ENCODE measurements at regions not wholly inside any gene's neighbourhood (a gene's known extent, or its start where the extent isn't known, plus 50 kb on each side); places are given as distances from the start of the nearest gene placed in this dataset.
"Not testable (repeated sequence)": the region's sequence is repeated elsewhere in the genome, so short reads cannot be mapped to it uniquely, and the experiment has no call there.

- no peak for DNase-seq (ENCODE audit: low read depth, low spot score)
- in situ Hi-C loops (cut with HindIII; ENCODE audit: low pct_unique_long_range_greater_than_20kb, low sequenced_read_pairs), result no loop called here
Observed at GRCh38 chr6:135600931-135601330, 103.4 kb upstream of the AHI1 start.

DNA sequence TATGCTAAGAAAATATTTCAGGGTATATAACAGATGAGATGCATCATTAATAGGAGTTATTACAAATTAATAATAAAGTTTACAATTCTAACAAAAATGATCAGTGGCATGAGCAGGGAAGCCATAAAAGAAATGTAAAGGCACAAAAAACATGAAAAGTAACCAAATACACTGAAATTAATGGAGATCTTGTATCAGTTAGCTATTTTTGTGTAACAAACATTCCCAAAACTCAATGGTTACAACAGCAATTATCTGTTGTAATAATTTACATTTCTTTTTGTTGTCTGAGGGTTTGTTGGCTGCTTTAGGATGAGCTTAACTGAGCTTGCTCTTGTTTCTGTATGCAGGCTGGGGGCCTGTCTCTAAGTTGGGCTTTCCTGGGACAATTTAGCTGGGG, 104.3 kb upstream of the AHI1 start:
- no peak for DNase-seq (ENCODE audit: low read depth, low spot score)
- in situ Hi-C loops (cut with HindIII; ENCODE audit: low pct_unique_long_range_greater_than_20kb, low sequenced_read_pairs), result no loop called here

DNA sequence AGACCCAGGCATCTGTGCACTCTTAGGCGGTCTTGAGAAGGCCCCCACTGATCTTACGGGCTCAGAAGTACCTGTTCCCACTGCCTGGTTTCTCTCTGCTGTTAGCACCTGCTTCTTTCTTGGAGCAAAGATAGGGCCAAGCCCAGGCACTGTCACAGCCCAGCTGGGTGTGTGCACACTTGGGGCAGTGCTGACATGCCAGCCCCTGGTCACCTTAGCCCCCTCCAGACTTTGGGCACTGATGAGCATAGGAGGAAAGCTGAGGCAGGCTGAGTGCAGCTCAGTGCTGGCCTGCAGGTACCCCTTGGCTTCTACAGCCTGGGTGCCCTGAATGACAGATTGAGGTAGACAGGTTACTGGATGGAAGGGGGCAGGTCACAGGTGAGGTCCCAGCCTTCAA, 105.7 kb upstream of the AHI1 start:
- DNase-seq (ENCODE audit: low read depth, low spot score), result no peak
- in situ Hi-C loops (cut with HindIII; ENCODE audit: low pct_unique_long_range_greater_than_20kb, low sequenced_read_pairs), result no loop called here

GRCh38 chr6:135604035-135604860, 106.7 kb upstream of the AHI1 start:
- in situ Hi-C loops (cut with HindIII; ENCODE audit: low pct_unique_long_range_greater_than_20kb, low sequenced_read_pairs), result no loop called here
- no peak for DNase-seq (ENCODE audit: low read depth, low spot score)

DNA sequence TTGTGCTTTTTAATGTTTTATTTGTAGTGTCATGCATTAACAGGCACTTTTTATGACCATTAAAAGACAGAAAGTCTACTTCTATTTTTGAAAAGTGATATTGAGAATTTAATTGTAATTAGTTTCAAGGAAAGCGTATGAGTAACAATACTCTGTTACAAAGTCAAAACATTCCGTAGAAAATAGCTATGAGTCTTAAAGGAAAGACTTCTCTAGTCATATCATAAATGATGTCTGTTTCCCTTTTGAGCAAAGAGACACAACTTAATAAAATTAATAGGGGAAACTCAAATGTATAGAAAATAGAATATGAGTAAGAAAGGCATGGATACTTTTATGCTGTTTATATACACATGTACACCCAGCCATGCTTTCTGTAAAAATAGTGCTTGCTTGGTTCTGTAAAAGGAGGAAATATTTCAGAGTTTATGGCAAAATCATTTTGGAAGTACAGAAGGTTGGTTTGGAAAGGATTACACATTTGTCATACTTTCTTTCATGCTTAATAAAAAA, 107.8 kb upstream of the AHI1 start:
- in situ Hi-C loops (cut with HindIII; ENCODE audit: low pct_unique_long_range_greater_than_20kb, low sequenced_read_pairs), result no loop called here

GRCh38 chr6:135606392-135606791, 108.9 kb upstream of the AHI1 start:
- DNase-seq (ENCODE audit: low read depth, low spot score), result no peak
- in situ Hi-C loops (cut with HindIII; ENCODE audit: low pct_unique_long_range_greater_than_20kb, low sequenced_read_pairs), result no loop called here

More for the DNA sequence above, 107.8 kb upstream of the AHI1 start:
- no peak for DNase-seq (ENCODE audit: low read depth, low spot score)

DNA sequence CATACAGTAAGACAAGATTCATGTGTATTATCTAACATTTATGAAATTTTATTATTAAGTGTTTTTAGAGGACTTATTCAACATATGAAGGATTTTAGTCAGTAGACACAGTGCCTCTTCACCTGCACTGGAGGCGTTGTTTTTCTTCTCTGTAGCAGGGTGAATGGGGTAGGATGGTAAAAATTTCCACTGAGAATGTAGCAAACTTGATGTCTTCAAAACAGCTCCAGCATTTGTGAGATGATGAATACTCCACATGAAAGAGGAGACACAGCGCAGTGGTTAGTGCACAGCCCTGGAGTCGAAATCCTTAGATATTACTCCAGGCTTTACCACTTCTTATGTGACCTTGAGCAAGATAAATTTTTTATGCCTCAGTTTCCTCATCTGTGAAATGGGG, 110.5 kb upstream of the AHI1 start:
- in situ Hi-C loops (cut with HindIII; ENCODE audit: low pct_unique_long_range_greater_than_20kb, low sequenced_read_pairs), result no loop called here
- DNase-seq (ENCODE audit: low read depth, low spot score), result no peak

- DNase-seq (ENCODE audit: low read depth, low spot score); in situ Hi-C loops (cut with HindIII; ENCODE audit: low pct_unique_long_range_greater_than_20kb, low sequenced_read_pairs): not testable (repeated sequence)
Observed at GRCh38 chr6:135610192-135610591, 112.7 kb upstream of the AHI1 start.

GRCh38 chr6:135616655-135617054, 119.1 kb upstream of the AHI1 start:
- DNase-seq (ENCODE audit: low read depth, low spot score), result no peak
- in situ Hi-C loops (cut with HindIII; ENCODE audit: low pct_unique_long_range_greater_than_20kb, low sequenced_read_pairs), result no loop called here

GRCh38 chr6:135617222-135617621, 119.7 kb upstream of the AHI1 start:
- in situ Hi-C loops (cut with HindIII; ENCODE audit: low pct_unique_long_range_greater_than_20kb, low sequenced_read_pairs), result no loop called here
- DNase-seq (ENCODE audit: low read depth, low spot score), result no peak

DNA sequence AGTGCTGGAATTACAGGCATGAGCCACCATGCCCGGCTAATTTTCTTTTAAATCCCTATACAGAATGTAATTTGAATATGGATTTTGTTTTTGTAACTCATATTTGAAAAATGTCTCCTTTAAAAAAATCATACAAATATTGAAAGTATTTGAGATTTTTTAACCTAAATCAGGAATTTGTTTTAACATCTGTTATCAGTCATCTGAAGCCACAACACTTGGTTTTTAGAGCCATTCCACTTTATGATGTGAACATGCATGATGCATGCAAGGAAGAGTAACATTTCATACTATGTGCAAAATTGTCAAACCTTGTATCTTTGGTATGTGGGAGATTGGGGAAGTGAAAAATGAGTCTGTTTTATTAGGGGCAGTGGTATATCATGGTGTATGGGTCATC, 124.5 kb upstream of the AHI1 start:
- DNase-seq (ENCODE audit: low read depth, low spot score), result no peak
- in situ Hi-C loops (cut with HindIII; ENCODE audit: low pct_unique_long_range_greater_than_20kb, low sequenced_read_pairs), result no loop called here

GRCh38 chr6:135623979-135624378, 126.4 kb upstream of the AHI1 start:
- in situ Hi-C loops (cut with HindIII; ENCODE audit: low pct_unique_long_range_greater_than_20kb, low sequenced_read_pairs), result no loop called here
- DNase-seq (ENCODE audit: low read depth, low spot score), result no peak

- no peak for DNase-seq (ENCODE audit: low read depth, low spot score)
- in situ Hi-C loops (cut with HindIII; ENCODE audit: low pct_unique_long_range_greater_than_20kb, low sequenced_read_pairs), result no loop called here
Observed at GRCh38 chr6:135624402-135625295, 127.1 kb upstream of the AHI1 start.

DNA sequence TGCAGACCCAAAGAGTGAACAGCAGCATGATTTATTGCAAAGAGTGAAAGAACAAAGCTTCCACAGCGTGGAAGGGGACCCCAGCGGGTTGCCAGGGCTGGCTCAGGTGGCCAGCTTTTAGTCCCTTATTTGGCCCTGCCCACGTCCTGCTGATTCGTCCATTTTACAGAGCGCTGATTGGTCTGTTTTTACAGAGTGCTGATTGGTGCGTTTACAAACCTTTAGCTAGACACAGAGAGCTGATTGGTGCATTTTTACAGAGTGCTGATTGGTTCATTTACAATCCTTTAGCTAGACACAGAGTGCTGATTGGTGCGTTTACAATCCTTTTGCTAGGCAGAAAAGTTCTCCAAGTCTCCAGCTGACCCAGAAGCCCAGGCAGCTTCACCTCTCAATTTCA, 128.5 kb upstream of the AHI1 start:
- in situ Hi-C loops (cut with HindIII; ENCODE audit: low pct_unique_long_range_greater_than_20kb, low sequenced_read_pairs), result not testable (repeated sequence)

GRCh38 chr6:135627092-135627715, 129.7 kb upstream of the AHI1 start:
- in situ Hi-C loops (cut with HindIII; ENCODE audit: low pct_unique_long_range_greater_than_20kb, low sequenced_read_pairs), result no loop called here
- DNase-seq (ENCODE audit: low read depth, low spot score), result no peak

More for the DNA sequence above, 128.5 kb upstream of the AHI1 start:
- DNase-seq (ENCODE audit: low read depth, low spot score), result not testable (repeated sequence)

DNA sequence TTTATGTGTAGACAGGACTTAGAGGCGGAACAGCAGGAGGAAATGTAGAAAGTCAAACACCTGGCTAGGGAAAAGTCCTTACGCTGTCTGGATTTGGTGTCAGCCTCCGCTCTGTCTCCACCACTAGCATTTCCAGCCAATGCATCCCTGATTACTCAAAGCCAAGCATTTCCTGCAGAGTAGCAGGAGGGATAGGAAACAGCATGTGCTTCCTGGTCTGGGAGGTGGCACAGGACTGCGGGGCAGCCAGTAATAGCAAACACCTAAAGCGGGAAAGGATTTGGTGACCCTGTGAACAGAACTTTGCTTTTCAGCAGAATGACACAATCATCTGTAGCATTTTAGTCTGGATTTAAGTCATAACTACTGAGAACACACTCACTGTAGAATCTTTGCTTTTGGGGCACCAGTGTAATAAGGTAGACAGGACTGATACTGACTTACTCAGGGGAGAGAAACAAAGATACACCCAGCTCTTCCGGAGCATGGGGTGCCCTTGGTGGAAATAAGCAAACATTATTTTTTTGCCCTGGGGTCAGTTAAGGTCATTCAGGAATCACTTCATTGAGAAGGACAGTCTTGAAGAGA, 133.3 kb upstream of the AHI1 start:
- in situ Hi-C loops (cut with HindIII; ENCODE audit: low pct_unique_long_range_greater_than_20kb, low sequenced_read_pairs), result no loop called here
- DNase-seq (ENCODE audit: low read depth, low spot score), result no peak

GRCh38 chr6:135631821-135632220, 134.3 kb upstream of the AHI1 start:
- in situ Hi-C loops (cut with HindIII; ENCODE audit: low pct_unique_long_range_greater_than_20kb, low sequenced_read_pairs), result no loop called here
- no peak for DNase-seq (ENCODE audit: low read depth, low spot score)

DNA sequence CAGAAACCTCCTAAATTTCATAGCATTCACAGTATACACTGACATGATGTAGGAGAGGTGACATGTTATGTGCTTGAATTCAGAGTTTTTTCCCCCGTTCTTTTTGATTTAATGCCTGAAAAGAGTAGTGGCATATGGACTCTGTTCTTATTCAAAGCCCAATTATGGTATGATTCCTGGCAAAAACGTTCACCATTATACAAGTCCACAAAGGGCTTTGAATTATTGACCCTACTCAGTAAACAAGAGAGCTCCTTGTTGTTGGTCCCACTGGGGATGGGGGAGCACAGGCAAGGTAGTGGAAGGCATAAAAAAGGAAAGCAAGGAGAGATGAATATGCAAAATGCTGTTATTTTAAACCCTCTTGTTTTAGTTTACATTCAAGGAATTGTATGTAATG, 136.0 kb upstream of the AHI1 start:
- in situ Hi-C loops (cut with HindIII; ENCODE audit: low pct_unique_long_range_greater_than_20kb, low sequenced_read_pairs), result no loop called here
- DNase-seq (ENCODE audit: low read depth, low spot score), result no peak

All from SK-MEL-5 (cell line).